WTC11 (cell line): ENCODE measurements at regions not wholly inside any gene's neighbourhood (a gene's known extent, or its start where the extent isn't known, plus 50 kb on each side); places are given as distances from the start of the nearest gene placed in this dataset.

Experiments used
- AFF4 ChIP-seq: sonication (generic); formaldehyde crosslinking; IDR thresholded peaks from 2 replicates; pipeline ENCODE4 v1.8.1; 2023; ENCODE audit warnings: mild to moderate bottlenecking, missing genetic modification reagents, borderline replicate concordance
- ARID4B ChIP-seq: sonication (generic); formaldehyde crosslinking; IDR thresholded peaks from 2 replicates; pipeline ENCODE4 v1.8.0; 2023; ENCODE audit warnings: missing genetic modification reagents, mild to moderate bottlenecking, borderline replicate concordance
- CTCF ChIP-seq: fragments of 200-600 bp; IDR thresholded peaks from 2 replicates; pipeline ENCODE4 v1.8.0; 2022; ENCODE audit warnings: antibody characterized with exemption
- FOXP4 ChIP-seq: sonication (generic); formaldehyde crosslinking; IDR thresholded peaks from 2 replicates; pipeline ENCODE4 v1.8.0; 2022; ENCODE audit warnings: mild to moderate bottlenecking, missing genetic modification reagents
- NR1H2 ChIP-seq: sonication (generic); formaldehyde crosslinking; IDR thresholded peaks from 2 replicates; pipeline ENCODE4 v1.9.0; 2021; ENCODE audit warnings: mild to moderate bottlenecking, moderate library complexity, missing genetic modification reagents
- SMAD3 ChIP-seq: sonication (generic); formaldehyde crosslinking; IDR thresholded peaks from 2 replicates; pipeline ENCODE4 v1.8.0; 2022; ENCODE audit warnings: missing genetic modification reagents, mild to moderate bottlenecking, borderline replicate concordance
- SP1 ChIP-seq: sonication (generic); formaldehyde crosslinking; conservative IDR thresholded peaks from 2 replicates; pipeline ENCODE4 v1.8.1; 2022; ENCODE audit warnings: missing genetic modification reagents
- TEAD1 ChIP-seq: sonication (generic); formaldehyde crosslinking; IDR thresholded peaks from 2 replicates; pipeline ENCODE4 v1.8.0; 2022; ENCODE audit warnings: mild to moderate bottlenecking, missing genetic modification reagents
- TEAD4 ChIP-seq: sonication (generic); formaldehyde crosslinking; IDR thresholded peaks from 2 replicates; pipeline ENCODE4 v1.8.0; 2022; ENCODE audit warnings: mild to moderate bottlenecking, missing genetic modification reagents
- ZNF121 ChIP-seq: sonication (generic); formaldehyde crosslinking; IDR thresholded peaks from 2 replicates; pipeline ENCODE4 v1.8.0; 2023; ENCODE audit warnings: missing genetic modification reagents
- ZNF512 ChIP-seq: sonication (generic); formaldehyde crosslinking; IDR thresholded peaks from 2 replicates; pipeline ENCODE4 v1.8.1; 2022; ENCODE audit warnings: missing genetic modification reagents, borderline replicate concordance

GRCh38 chr13:44259045-44260027 lies 114.3 kb upstream of the SERP2 start:
- TF ChIP-seq AFF4 (no peak), TEAD1 (CRISPR knock-in tag) (no peak), FOXP4 (CRISPR knock-in tag) (no peak), CTCF (no peak), ZNF512 (CRISPR knock-in tag) (no peak), ZNF121 (CRISPR knock-in tag) (no peak), ARID4B (CRISPR knock-in tag) (no peak), SMAD3 (CRISPR knock-in tag) (no peak), NR1H2 (CRISPR knock-in tag) (no peak), SP1 (CRISPR knock-in tag) (no peak), TEAD4 (CRISPR knock-in tag) (no peak)
